GM18505 (cell line): ENCODE measurements at regions not wholly inside any gene's neighbourhood (a gene's known extent, or its start where the extent isn't known, plus 50 kb on each side); places are given as distances from the start of the nearest gene placed in this dataset.

ENCODE experiments used
- ATAC-seq: cut with Tn5 transposase; IDR thresholded peaks from one replicate; pipeline ENCODE4 v1.9.1; 2021; ENCODE audit not compliant: unreplicated experiment
- POLR2A ChIP-seq: IDR thresholded peaks from 4 replicates; pipeline ENCODE4 v1.6.1; 2011; ENCODE audit warnings: borderline replicate concordance; ENCODE audit not compliant: insufficient read depth, insufficient read length; ENCODE audit errors: extremely low read depth

- TF ChIP-seq POLR2A = no peak
Observed at GRCh38 chr16:62954144-62955032, 918.1 kb upstream of the CDH8 start.

GRCh38 chr16:62950351-62950750, 914.1 kb upstream of the CDH8 start:
- TF ChIP-seq POLR2A = no peak
- no peak for ATAC-seq

More at GRCh38 chr16:62954144-62955032, 918.1 kb upstream of the CDH8 start:
- no peak for ATAC-seq

GRCh38 chr16:62940569-62940968, 904.3 kb upstream of the CDH8 start:
- no peak for TF ChIP-seq POLR2A
- ATAC-seq = no peak

- ATAC-seq = no peak
- TF ChIP-seq POLR2A = no peak
Observed at GRCh38 chr16:62939687-62940086, 903.4 kb upstream of the CDH8 start.

GRCh38 chr16:62933929-62934328, 897.7 kb upstream of the CDH8 start:
- ATAC-seq = no peak
- TF ChIP-seq POLR2A = no peak

GRCh38 chr16:62929593-62929992, 893.4 kb upstream of the CDH8 start:
- ATAC-seq = no peak

GRCh38 chr16:62927122-62927521, 890.9 kb upstream of the CDH8 start:
- TF ChIP-seq POLR2A = no peak
- ATAC-seq = no peak

More at GRCh38 chr16:62929593-62929992, 893.4 kb upstream of the CDH8 start:
- no peak for TF ChIP-seq POLR2A

- no peak for TF ChIP-seq POLR2A
- ATAC-seq = no peak
Observed at GRCh38 chr16:62926121-62926801, 890.0 kb upstream of the CDH8 start.

GRCh38 chr16:62921904-62922303, 885.7 kb upstream of the CDH8 start:
- TF ChIP-seq POLR2A = no peak
- no peak for ATAC-seq

GRCh38 chr16:62913924-62914323, 877.7 kb upstream of the CDH8 start:
- TF ChIP-seq POLR2A = no peak
- ATAC-seq = no peak

- no peak for TF ChIP-seq POLR2A
- ATAC-seq = no peak
Observed at GRCh38 chr16:62913333-62913732, 877.1 kb upstream of the CDH8 start.

GRCh38 chr16:62909597-62909996, 873.4 kb upstream of the CDH8 start:
- no peak for ATAC-seq
- TF ChIP-seq POLR2A = no peak

- no peak for TF ChIP-seq POLR2A
- no peak for ATAC-seq
Observed at GRCh38 chr16:62907562-62907961, 871.3 kb upstream of the CDH8 start.
